ENCODE measurements at regions not wholly inside any gene's neighbourhood (a gene's known extent, or its start where the extent isn't known, plus 50 kb on each side); places are given as distances from the start of the nearest gene placed in this dataset.

GRCh38 chr17:13996748-13997147 is 72.6 kb upstream of the COX10 start:
- H3K36me3 Mint-ChIP-seq = peaks cover 4 to 18% (median 4%) of the 10 kb centered on the region in 3 donors
- no peak overlapping the region for H3K4me3 Mint-ChIP-seq
- no peak overlapping the region for H3K27ac Mint-ChIP-seq
- no peaks in the 10 kb centered on the region for H3K27me3 Mint-ChIP-seq
- no peak for ATAC-seq
- peaks cover 0 to 10% (median 0%) of the 10 kb centered on the region in 9 donors for H3K9me3 Mint-ChIP-seq
- H3K4me1 Mint-ChIP-seq = peaks cover 0 to 5% (median 1%) of the 10 kb centered on the region in 4 donors
- POLR2A ChIA-PET = no interaction called here
- no peak for DNase-seq

GRCh38 chr17:14004927-14005620 is 64.2 kb upstream of the COX10 start:
- Mint-ChIP-seq H3K9me3 (peaks cover 0 to 7% (median 0%) of the 10 kb centered on the region in 9 donors), H3K27me3 (peaks cover 0 to 2% (median 0%) of the 10 kb centered on the region in 5 donors), H3K36me3 (peaks cover 0 to 28% (median 5%) of the 10 kb centered on the region in 3 donors), H3K27ac (peak overlapping the region in 3 of 10 donors; percentile 0 to 43 (median 4)), H3K4me3 (no peak overlapping the region), H3K4me1 (peaks cover 2 to 8% (median 6%) of the 10 kb centered on the region in 4 donors)
- DNase-seq (no peak), ATAC-seq (no peak)
- POLR2A ChIA-PET = no interaction called here

DNA sequence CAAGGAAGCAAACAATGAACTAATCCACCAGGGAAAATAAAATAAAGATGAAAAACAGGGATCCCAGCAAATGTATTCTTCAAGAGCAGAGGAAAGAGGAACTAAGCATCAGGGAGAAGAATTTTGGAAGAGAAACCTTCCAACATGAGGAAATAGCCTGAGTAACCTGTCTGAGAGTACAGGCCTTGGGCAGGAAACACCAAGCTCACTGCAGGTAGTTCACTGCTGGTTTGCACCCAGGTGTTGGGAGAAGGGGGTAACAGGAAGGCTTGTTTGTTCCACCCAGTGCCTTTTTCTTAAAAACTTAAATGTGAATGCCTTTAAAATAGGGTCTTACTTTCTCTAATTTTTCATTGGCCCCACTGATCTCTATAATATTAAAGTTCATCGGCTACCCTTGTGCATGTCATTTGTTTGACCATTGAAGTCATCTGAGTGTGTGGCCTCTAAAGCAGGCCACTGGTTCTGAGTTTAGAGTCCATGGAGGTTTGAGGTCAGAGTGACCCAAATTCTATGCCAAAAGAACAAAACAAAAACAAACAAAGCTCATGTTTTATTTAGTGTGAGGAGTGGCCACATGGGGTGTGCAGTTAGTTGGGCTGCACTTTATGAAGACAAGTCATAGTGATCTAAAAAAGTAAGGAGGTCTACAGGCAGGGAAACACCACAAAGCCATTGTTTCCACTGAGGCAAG is 62.9 kb upstream of the COX10 start:
- Mint-ChIP-seq H3K9me3 (peaks cover 0 to 4% (median 0%) of the 10 kb centered on the region in 9 donors), H3K4me1 (peaks cover 2 to 8% (median 5%) of the 10 kb centered on the region in 4 donors), H3K27me3 (peaks cover 0 to 2% (median 0%) of the 10 kb centered on the region in 5 donors), H3K36me3 (peaks cover 0 to 19% (median 5%) of the 10 kb centered on the region in 3 donors), H3K27ac (peak overlapping the region in 1 of 10 donors; percentile 15), H3K4me3 (no peak overlapping the region)
- POLR2A ChIA-PET = no interaction called here
- DNase-seq (no peak), ATAC-seq (no peak)

DNA sequence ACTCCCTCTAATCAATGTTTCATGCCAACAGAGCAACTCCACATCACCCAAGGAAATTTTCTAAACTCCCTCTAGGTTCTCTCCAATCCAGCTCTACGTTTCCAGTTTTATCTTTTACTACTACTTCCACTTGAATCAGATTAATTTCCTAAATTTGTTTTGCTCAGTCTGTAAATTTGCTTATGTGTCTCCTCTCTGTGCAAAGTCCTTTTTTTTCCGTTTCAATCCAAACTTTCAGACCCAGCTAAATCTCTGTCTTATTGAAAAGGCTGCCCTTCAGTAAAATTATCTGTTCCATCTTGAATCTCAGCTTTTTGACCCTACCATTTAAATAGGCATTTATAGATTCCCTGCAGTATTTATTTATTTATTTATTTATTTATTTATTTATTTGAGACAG is 61.4 kb upstream of the COX10 start:
- ATAC-seq (no peak), DNase-seq (no peak)
- H3K9me3 Mint-ChIP-seq = peaks cover 0 to 4% (median 0%) of the 10 kb centered on the region in 9 donors
- H3K4me1 Mint-ChIP-seq = peaks cover 2 to 8% (median 4%) of the 10 kb centered on the region in 4 donors
- peaks cover 0 to 2% (median 0%) of the 10 kb centered on the region in 5 donors for H3K27me3 Mint-ChIP-seq
- H3K4me3 Mint-ChIP-seq = no peak overlapping the region
- peaks cover 0 to 14% (median 0%) of the 10 kb centered on the region in 3 donors for H3K36me3 Mint-ChIP-seq
- POLR2A ChIA-PET = no interaction called here
- H3K27ac Mint-ChIP-seq = no peak overlapping the region

- POLR2A ChIA-PET = no interaction called here
- peaks cover 0 to 2% (median 0%) of the 10 kb centered on the region in 5 donors for H3K27me3 Mint-ChIP-seq
- DNase-seq = no peak
- peaks cover 0 to 4% (median 0%) of the 10 kb centered on the region in 9 donors for H3K9me3 Mint-ChIP-seq
- no peak overlapping the region for H3K27ac Mint-ChIP-seq
- peaks cover 0 to 3% (median 0%) of the 10 kb centered on the region in 3 donors for H3K36me3 Mint-ChIP-seq
- ATAC-seq = no peak
- no peak overlapping the region for H3K4me3 Mint-ChIP-seq
- H3K4me1 Mint-ChIP-seq = peaks cover 0 to 1% (median 0%) of the 10 kb centered on the region in 4 donors
These were observed 58.1 kb upstream of the COX10 start for GRCh38 chr17:14011036-14011692.

- Mint-ChIP-seq H3K36me3 (peaks cover 0 to 2% (median 0%) of the 10 kb centered on the region in 3 donors), H3K4me3 (no peak overlapping the region), H3K27me3 (peaks cover 0 to 2% (median 0%) of the 10 kb centered on the region in 5 donors), H3K9me3 (peaks cover 0 to 4% (median 0%) of the 10 kb centered on the region in 9 donors), H3K27ac (peak overlapping the region in 1 of 10 donors; percentile 18), H3K4me1 (no peaks in the 10 kb centered on the region)
- POLR2A ChIA-PET = no interaction called here
- DNase-seq (no peak), ATAC-seq (no peak)
These were observed 57.4 kb upstream of the COX10 start for GRCh38 chr17:14011740-14012405.

DNA sequence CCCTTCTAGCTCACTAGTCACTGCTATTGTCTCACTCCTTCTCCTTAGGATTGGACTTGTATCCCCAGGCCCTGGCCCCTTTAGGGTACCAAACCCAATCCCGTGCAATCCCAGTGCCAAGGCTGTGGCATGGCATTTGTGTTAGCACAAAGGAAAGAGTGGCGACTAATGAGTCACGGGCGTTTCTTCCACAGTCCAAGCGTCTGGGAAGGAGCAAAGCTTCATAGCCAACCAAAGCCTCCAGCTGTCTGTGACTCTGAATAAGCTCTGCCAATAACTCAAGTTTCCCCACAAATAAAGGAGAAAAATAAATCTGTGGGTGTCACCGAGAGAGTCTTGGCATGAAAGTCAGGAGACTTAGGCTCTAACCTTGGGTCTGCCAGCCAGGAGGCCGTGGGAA is 54.6 kb upstream of the COX10 start:
- Mint-ChIP-seq H3K27ac (no peak overlapping the region), H3K9me3 (no peaks in the 10 kb centered on the region), H3K27me3 (no peaks in the 10 kb centered on the region), H3K4me3 (no peak overlapping the region), H3K4me1 (peaks cover 0 to 3% (median 2%) of the 10 kb centered on the region in 4 donors), H3K36me3 (no peaks in the 10 kb centered on the region)
- ATAC-seq = no peak
- no peak for DNase-seq
- POLR2A ChIA-PET = no interaction called here

GRCh38 chr17:14015271-14015670 is 54.0 kb upstream of the COX10 start:
- Mint-ChIP-seq H3K4me1 (peaks cover 0 to 4% (median 2%) of the 10 kb centered on the region in 4 donors), H3K27me3 (no peaks in the 10 kb centered on the region), H3K9me3 (no peaks in the 10 kb centered on the region), H3K27ac (peak overlapping the region in 1 of 10 donors; percentile 71), H3K36me3 (no peaks in the 10 kb centered on the region), H3K4me3 (no peak overlapping the region)
- ATAC-seq = no peak
- POLR2A ChIA-PET = no interaction called here
- DNase-seq = no peak

GRCh38 chr17:14016858-14017257 is 52.4 kb upstream of the COX10 start:
- DNase-seq = no peak
- peak overlapping the region in 1 of 10 donors; percentile 84 for H3K27ac Mint-ChIP-seq
- H3K9me3 Mint-ChIP-seq = no peaks in the 10 kb centered on the region
- peaks cover 0 to 4% (median 2%) of the 10 kb centered on the region in 4 donors for H3K4me1 Mint-ChIP-seq
- POLR2A ChIA-PET = no interaction called here
- H3K27me3 Mint-ChIP-seq = no peaks in the 10 kb centered on the region
- no peak for ATAC-seq
- H3K4me3 Mint-ChIP-seq = no peak overlapping the region
- H3K36me3 Mint-ChIP-seq = no peaks in the 10 kb centered on the region

DNA sequence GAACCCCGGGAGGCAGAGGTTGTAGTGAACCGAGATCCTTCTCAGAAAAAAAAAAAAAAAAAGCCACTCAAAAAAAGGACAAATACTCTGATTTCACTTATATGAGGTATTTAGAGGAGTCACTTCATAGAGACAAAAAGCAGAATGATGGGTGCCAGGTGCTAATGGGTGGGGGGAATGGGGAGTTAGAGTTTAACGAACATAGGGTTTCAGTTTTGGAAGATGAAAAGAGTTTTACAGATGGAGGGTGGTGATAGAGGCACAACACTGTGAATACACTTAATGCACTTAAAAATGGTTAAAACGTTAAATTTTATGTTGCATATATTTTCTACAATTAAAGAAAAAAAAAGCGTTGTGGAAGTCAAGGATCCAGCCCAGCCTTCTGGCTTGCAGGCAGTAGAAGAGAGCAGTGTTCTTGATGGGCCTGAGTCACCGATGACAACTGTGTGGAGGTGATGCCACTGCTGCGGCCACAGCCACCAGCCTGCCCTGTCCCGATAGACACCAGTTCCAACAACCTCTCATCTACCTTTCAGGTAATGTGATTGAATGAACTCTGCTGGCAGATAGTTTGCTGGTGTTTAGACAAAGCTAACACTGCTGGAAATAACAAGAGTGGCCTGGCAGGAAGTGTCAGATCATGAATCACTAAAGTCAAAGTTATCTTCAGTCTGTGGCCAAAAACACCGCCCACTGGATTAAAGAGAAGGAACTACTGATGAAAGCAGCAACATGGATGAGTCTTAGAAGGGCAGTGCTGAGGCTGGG is 49.9 kb upstream of the COX10 start:
- Mint-ChIP-seq H3K36me3 (no peaks in the 10 kb centered on the region), H3K27me3 (no peaks in the 10 kb centered on the region), H3K4me3 (peak overlapping the region in 1 of 10 donors; percentile 34), H3K4me1 (peaks cover 0 to 4% (median 2%) of the 10 kb centered on the region in 4 donors), H3K27ac (peak overlapping the region in 3 of 10 donors; percentile 8 to 40 (median 37)), H3K9me3 (no peaks in the 10 kb centered on the region)
- ATAC-seq (no peak), DNase-seq (no peak)
- POLR2A ChIA-PET = no interaction called here

All from naive thymus-derived CD8-positive, alpha-beta T cell (primary cell).